ENCODE measurements at regions not wholly inside any gene's neighbourhood (a gene's known extent, or its start where the extent isn't known, plus 50 kb on each side); places are given as distances from the start of the nearest gene placed in this dataset.

GRCh38 chr21:33169359-33169758 is 60.4 kb upstream of the IFNAR2 start:
- H3K4me3 ChIP-seq: no peak overlapping the region
- DNase-seq: no peak
- intact Hi-C loops (cut with DNase I): no loop called here
- 82 to 89% (median 84%) methylated on average over 14 of the region's 14 CpGs for WGBS, 3 donors
- no peak overlapping the region for H3K27ac ChIP-seq
- H3K9me3 ChIP-seq: no peaks in the 10 kb centered on the region
- no peaks in the 10 kb centered on the region for H3K4me1 ChIP-seq (ENCODE audit: insufficient read depth)
- H3K36me3 ChIP-seq: no peaks in the 10 kb centered on the region
- no peaks in the 10 kb centered on the region for H3K27me3 ChIP-seq
- TF ChIP-seq POLR2A (IDR thresholded peaks at IDR 0.05) (no peak), CTCF (IDR thresholded peaks at IDR 0.05) (no peak), EP300 (IDR thresholded peaks at IDR 0.05) (no peak)

- intact Hi-C loops (cut with DNase I): no loop called here
- Histone ChIP-seq H3K4me1 (ENCODE audit: insufficient read depth) (no peaks in the 10 kb centered on the region), H3K9me3 (no peaks in the 10 kb centered on the region), H3K36me3 (no peaks in the 10 kb centered on the region), H3K27ac (no peak overlapping the region), H3K4me3 (no peak overlapping the region), H3K27me3 (no peaks in the 10 kb centered on the region)
- no peak for DNase-seq
- 47 to 52% (median 51%) methylated on average over 8 of the region's 8 CpGs for WGBS, 3 donors
- TF ChIP-seq EP300 (IDR thresholded peaks at IDR 0.05): no peak
- no peak for TF ChIP-seq CTCF (IDR thresholded peaks at IDR 0.05)
- TF ChIP-seq POLR2A (IDR thresholded peaks at IDR 0.05): no peak
Measured at GRCh38 chr21:33171616-33172169, 58.0 kb upstream of the IFNAR2 start.

- no peak overlapping the region for H3K27ac ChIP-seq
- 59 to 70% (median 63%) methylated on average over 4 of the region's 4 CpGs for WGBS, 3 donors
- no peaks in the 10 kb centered on the region for H3K4me1 ChIP-seq (ENCODE audit: insufficient read depth)
- H3K9me3 ChIP-seq: no peaks in the 10 kb centered on the region
- H3K27me3 ChIP-seq: no peaks in the 10 kb centered on the region
- no peak overlapping the region for H3K4me3 ChIP-seq
- intact Hi-C loops (cut with DNase I): no loop called here
- no peak for DNase-seq
- TF ChIP-seq CTCF (IDR thresholded peaks at IDR 0.05): no peak
- no peak for TF ChIP-seq POLR2A (IDR thresholded peaks at IDR 0.05)
- TF ChIP-seq EP300 (IDR thresholded peaks at IDR 0.05): no peak
- no peaks in the 10 kb centered on the region for H3K36me3 ChIP-seq
Measured at GRCh38 chr21:33174756-33175155, 55.0 kb upstream of the IFNAR2 start.

Measured in ovary (tissue), 7 donors.